NCI-H2196 (cell line): ENCODE measurements at regions not wholly inside any gene's neighbourhood (a gene's known extent, or its start where the extent isn't known, plus 50 kb on each side); places are given as distances from the start of the nearest gene placed in this dataset.

ENCODE experiments used
- DNase-seq: peaks from one replicate; lab custom pipeline; 2025; ENCODE audit not compliant: unreplicated experiment; lab: John Stamatoyannopoulos, UW

- DNase-seq = no peak
These were observed 56.8 kb upstream of the FOXG1 start for GRCh38 chr14:28709571-28710305.
